ENCODE measurements at regions not wholly inside any gene's neighbourhood (a gene's known extent, or its start where the extent isn't known, plus 50 kb on each side); places are given as distances from the start of the nearest gene placed in this dataset.

GRCh38 chr16:85522842-85523601, 90.1 kb upstream of the GSE1 start (continued):
- TF ChIP-seq FIP1L1 (IDR thresholded peaks at IDR 0.05; ENCODE audit: borderline replicate concordance, insufficient read depth, low read depth, low read length): no peak
- TF ChIP-seq KLF15 (CRISPR knock-in tag; IDR thresholded peaks at IDR 0.05; ENCODE audit: borderline replicate concordance): no peak
- TF ChIP-seq ZNF33A (CRISPR knock-in tag; IDR thresholded peaks at IDR 0.05; ENCODE audit: borderline replicate concordance): no peak
- TF ChIP-seq ZNF180 (CRISPR knock-in tag; IDR thresholded peaks at IDR 0.05; ENCODE audit: borderline replicate concordance, low read depth): no peak
- no peak for TF ChIP-seq EP300 (IDR thresholded peaks at IDR 0.05; ENCODE audit: low read depth in 2 of 2, low read length in 2 of 2)
- TF ChIP-seq EP300 (CRISPR knock-in tag; IDR thresholded peaks at IDR 0.05; ENCODE audit: borderline replicate concordance): 0 out of 2 replicates have a peak, but pooled peaks have one; percentile 17
- no peak for TF ChIP-seq ZNF414 (CRISPR knock-in tag; IDR thresholded peaks at IDR 0.05)
- TF ChIP-seq HDAC6 (IDR thresholded peaks at IDR 0.05; ENCODE audit: low read depth, low read length): no peak
- no peak for TF ChIP-seq CHD4 (IDR thresholded peaks at IDR 0.05; ENCODE audit: borderline replicate concordance, low read length)
- TF ChIP-seq NRL (CRISPR knock-in tag; IDR thresholded peaks at IDR 0.05; ENCODE audit: borderline replicate concordance): no peak
- no peak for TF ChIP-seq ZNF781 (CRISPR knock-in tag; IDR thresholded peaks at IDR 0.05; ENCODE audit: borderline replicate concordance, not compliant biosample characterization)
- TF ChIP-seq ZNF382 (CRISPR knock-in tag; IDR thresholded peaks at IDR 0.05; ENCODE audit: borderline replicate concordance): no peak
- TF ChIP-seq ZNF275 (CRISPR knock-in tag; IDR thresholded peaks at IDR 0.05; ENCODE audit: borderline replicate concordance): no peak; the same call in 1 of the 2 replicates
- TF ChIP-seq HES4 (CRISPR knock-in tag; IDR thresholded peaks at IDR 0.05; ENCODE audit: borderline replicate concordance): 0 out of 2 replicates have a peak, but pooled peaks have one; percentile 71
- no peak for TF ChIP-seq NFAT5 (CRISPR knock-in tag; IDR thresholded peaks at IDR 0.05)
- peak; percentile 38; the same call in 1 of the 2 replicates for TF ChIP-seq ZNF616 (CRISPR knock-in tag; IDR thresholded peaks at IDR 0.05; ENCODE audit: low read depth)
